Psoas muscle (tissue), 7 donors: ENCODE measurements at regions not wholly inside any gene's neighbourhood (a gene's known extent, or its start where the extent isn't known, plus 50 kb on each side); places are given as distances from the start of the nearest gene placed in this dataset.

Experiments
- ATAC-seq, 4 donors: fragments of 200-7000 bp; cut with Tn5 transposase; one replicate each; pipeline ENCODE4 v1.9.1; 2020; ENCODE audit warnings: moderate library complexity in 3 of 4, mild to moderate bottlenecking in 2 of 4
- DNase-seq, 2 donors: peaks; one replicate each; pipeline ENCODE4 v3.0.0-alpha.2; 2020
- H3K27ac ChIP-seq: fragments of 200-600 bp; one replicate; pipeline ENCODE4 v1.8.0; 2022
- H3K27me3 ChIP-seq, 3 donors: fragments of 200-600 bp in 1 of 3; one replicate each; pipeline versions ENCODE4 v1.6.1 to v1.8.0; 2013 to 2022; ENCODE audit warnings: low read length in 2 of 3, mild to moderate bottlenecking in 2 of 3, moderate library complexity in 1 of 3; ENCODE audit not compliant: insufficient read depth in 3 of 3
- H3K36me3 ChIP-seq, 2 donors: fragments of 200-600 bp in 1 of 2; one replicate each; pipeline versions ENCODE4 v1.6.1 to v1.8.0; 2013 to 2022; ENCODE audit warnings: low read depth in 1 of 2, mild to moderate bottlenecking in 1 of 2, moderate library complexity in 1 of 2; ENCODE audit not compliant: insufficient read depth in 1 of 2
- H3K4me1 ChIP-seq: fragments of 200-600 bp; one replicate; pipeline ENCODE4 v1.8.0; 2022
- H3K4me3 ChIP-seq: fragments of 200-600 bp; one replicate; pipeline ENCODE4 v1.8.0; 2022; ENCODE audit warnings: mild to moderate bottlenecking
- H3K9me3 ChIP-seq: fragments of 200-600 bp; one replicate; pipeline ENCODE4 v1.8.0; 2022
- CTCF ChIP-seq: fragments of 200-600 bp; IDR thresholded peaks from one replicate; pipeline ENCODE4 v1.8.0; 2022; ENCODE audit warnings: antibody characterized with exemption
- WGBS, 3 donors: extraction: QIAGEN DNeasy Blood & Tissue Kit; methylation state at CpG; one replicate each; pipeline versions ENCODE4 v1.1.6 to v1.1.7; 2013; 5-methylcytosine and 5-hydroxymethylcytosine counted together
- intact Hi-C, 2 donors: fragments of 100-400 bp; cut with DNase I; formaldehyde crosslinking; loops; one replicate each; pipeline versions ENCODE4 v1.11.0 to v1.14.2; 2022
- donor health status: healthy with polysubstance abuse.
- donor health status: DM: no; HTN: no; CAD: no; lungs with moderate emphysema.
- donor health status: Bipolar disorder and iron deficiency.
- donor health status: healthy.
- donor health status: DM: yes; HTN: yes; CAD: no.
- donor health status: DM: no; HTN: no; CAD: no.
- donor health status: DM: yes; HTN: yes; CAD: no.

GRCh38 chr14:26888592-26888991, 290.8 kb upstream of the NOVA1 start:
- no peak for TF ChIP-seq CTCF
- intact Hi-C loops: no loop called here
- Histone ChIP-seq H3K4me1 (no peaks in the 10 kb centered on the region), H3K27me3 (no peaks in the 10 kb centered on the region), H3K36me3 (no peaks in the 10 kb centered on the region), H3K4me3 (no peak overlapping the region), H3K9me3 (peaks cover 6% of the 10 kb centered on the region), H3K27ac (no peak overlapping the region)
- ATAC-seq: no peak
- WGBS, 3 donors: 77 to 82% (median 78%) methylated on average over 1 of the region's 1 CpG
- no peak for DNase-seq

- no peaks in the 10 kb centered on the region for H3K4me1 ChIP-seq
- 63 to 70% (median 67%) methylated on average over 3 of the region's 3 CpGs for WGBS, 3 donors
These were observed 298.6 kb upstream of the NOVA1 start for GRCh38 chr14:26896447-26896846.

GRCh38 chr14:26897196-26897595, 299.4 kb upstream of the NOVA1 start:
- intact Hi-C loops: no loop called here
- no peak for TF ChIP-seq CTCF
- DNase-seq (no peak), ATAC-seq (no peak)
- Histone ChIP-seq H3K27me3 (no peaks in the 10 kb centered on the region), H3K4me3 (no peak overlapping the region), H3K9me3 (no peaks in the 10 kb centered on the region), H3K4me1 (no peaks in the 10 kb centered on the region), H3K27ac (no peak overlapping the region), H3K36me3 (no peaks in the 10 kb centered on the region)

More at GRCh38 chr14:26896447-26896846, 298.6 kb upstream of the NOVA1 start:
- ATAC-seq: no peak
- DNase-seq: no peak
- H3K9me3 ChIP-seq: no peaks in the 10 kb centered on the region
- no peak overlapping the region for H3K4me3 ChIP-seq
- intact Hi-C loops: no loop called here
- no peak for TF ChIP-seq CTCF
- no peaks in the 10 kb centered on the region for H3K36me3 ChIP-seq
- H3K27ac ChIP-seq: no peak overlapping the region
- no peaks in the 10 kb centered on the region for H3K27me3 ChIP-seq

- Histone ChIP-seq H3K36me3 (no peaks in the 10 kb centered on the region), H3K27me3 (no peaks in the 10 kb centered on the region), H3K9me3 (no peaks in the 10 kb centered on the region), H3K27ac (no peak overlapping the region), H3K4me3 (no peak overlapping the region), H3K4me1 (no peaks in the 10 kb centered on the region)
- no peak for TF ChIP-seq CTCF
- DNase-seq: no peak
- ATAC-seq: no peak
- 74 to 83% (median 77%) methylated on average over 3 of the region's 3 CpGs for WGBS, 3 donors
- intact Hi-C loops: no loop called here
These were observed 307.4 kb upstream of the NOVA1 start for GRCh38 chr14:26905229-26905628.

- ATAC-seq (no peak), DNase-seq (no peak)
- Histone ChIP-seq H3K9me3 (no peaks in the 10 kb centered on the region), H3K4me3 (no peak overlapping the region), H3K27ac (no peak overlapping the region), H3K4me1 (no peaks in the 10 kb centered on the region), H3K36me3 (no peaks in the 10 kb centered on the region), H3K27me3 (no peaks in the 10 kb centered on the region)
- intact Hi-C loops: no loop called here
- TF ChIP-seq CTCF: no peak
These were observed 316.0 kb upstream of the NOVA1 start for GRCh38 chr14:26913786-26914185.
